NCI-H2227 (cell line): ENCODE measurements at regions not wholly inside any gene's neighbourhood (a gene's known extent, or its start where the extent isn't known, plus 50 kb on each side); places are given as distances from the start of the nearest gene placed in this dataset.

Experiments
- DNase-seq: peaks from one replicate; lab custom pipeline; 2025; ENCODE audit not compliant: unreplicated experiment; lab: John Stamatoyannopoulos, UW

- no peak for DNase-seq
Observed at GRCh38 chr2:128549094-128549493, 230.4 kb upstream of the HS6ST1 start.

GRCh38 chr2:128549646-128550260 lies 231.1 kb upstream of the HS6ST1 start:
- no peak for DNase-seq

- no peak for DNase-seq
Observed at GRCh38 chr2:128550389-128550788, 231.7 kb upstream of the HS6ST1 start.

- no peak for DNase-seq
Observed at GRCh38 chr2:128550801-128551416, 232.2 kb upstream of the HS6ST1 start.

- DNase-seq: no peak
Observed at GRCh38 chr2:128551435-128551834, 232.8 kb upstream of the HS6ST1 start.

GRCh38 chr2:128552141-128552805 lies 233.6 kb upstream of the HS6ST1 start:
- no peak for DNase-seq

GRCh38 chr2:128552806-128553551 lies 234.3 kb upstream of the HS6ST1 start:
- DNase-seq: no peak

- no peak for DNase-seq
Observed at GRCh38 chr2:128554151-128554769, 235.6 kb upstream of the HS6ST1 start.

GRCh38 chr2:128555433-128555832 lies 236.8 kb upstream of the HS6ST1 start:
- no peak for DNase-seq

GRCh38 chr2:128556089-128556488 lies 237.4 kb upstream of the HS6ST1 start:
- DNase-seq: no peak

GRCh38 chr2:128556633-128557032 lies 238.0 kb upstream of the HS6ST1 start:
- DNase-seq: no peak

- no peak for DNase-seq
Observed at GRCh38 chr2:128557069-128557468, 238.4 kb upstream of the HS6ST1 start.

GRCh38 chr2:128557831-128558241 lies 239.2 kb upstream of the HS6ST1 start:
- no peak for DNase-seq

GRCh38 chr2:128558441-128558840 lies 239.8 kb upstream of the HS6ST1 start:
- DNase-seq: no peak

- no peak for DNase-seq
Observed at GRCh38 chr2:128558895-128559532, 240.3 kb upstream of the HS6ST1 start.

- DNase-seq: no peak
Observed at GRCh38 chr2:128559533-128560515, 241.2 kb upstream of the HS6ST1 start.

GRCh38 chr2:128560718-128561117 lies 242.1 kb upstream of the HS6ST1 start:
- no peak for DNase-seq

- no peak for DNase-seq
Observed at GRCh38 chr2:128562471-128563347, 244.0 kb upstream of the HS6ST1 start.

GRCh38 chr2:128563348-128563687 lies 244.7 kb upstream of the HS6ST1 start:
- no peak for DNase-seq
